ENCODE measurements at regions not wholly inside any gene's neighbourhood (a gene's known extent, or its start where the extent isn't known, plus 50 kb on each side); places are given as distances from the start of the nearest gene placed in this dataset.

GRCh38 chr12:77723308-77723707, 107.4 kb upstream of the NAV3 start (continued):
- TF ChIP-seq ZXDB (tag by site-specific recombination; IDR thresholded peaks at IDR 0.05) = no peak
- TF ChIP-seq, protein P1, sequence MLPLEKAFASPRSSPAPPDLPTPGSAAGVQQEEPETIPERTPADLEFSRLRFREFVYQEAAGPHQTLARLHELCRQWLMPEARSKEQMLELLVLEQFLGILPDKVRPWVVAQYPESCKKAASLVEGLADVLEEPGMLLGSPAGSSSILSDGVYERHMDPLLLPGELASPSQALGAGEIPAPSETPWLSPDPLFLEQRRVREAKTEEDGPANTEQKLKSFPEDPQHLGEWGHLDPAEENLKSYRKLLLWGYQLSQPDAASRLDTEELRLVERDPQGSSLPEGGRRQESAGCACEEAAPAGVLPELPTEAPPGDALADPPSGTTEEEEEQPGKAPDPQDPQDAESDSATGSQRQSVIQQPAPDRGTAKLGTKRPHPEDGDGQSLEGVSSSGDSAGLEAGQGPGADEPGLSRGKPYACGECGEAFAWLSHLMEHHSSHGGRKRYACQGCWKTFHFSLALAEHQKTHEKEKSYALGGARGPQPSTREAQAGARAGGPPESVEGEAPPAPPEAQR (tag by site-specific recombination; IDR thresholded peaks at IDR 0.05) = no peak
- TF ChIP-seq, protein P2, sequence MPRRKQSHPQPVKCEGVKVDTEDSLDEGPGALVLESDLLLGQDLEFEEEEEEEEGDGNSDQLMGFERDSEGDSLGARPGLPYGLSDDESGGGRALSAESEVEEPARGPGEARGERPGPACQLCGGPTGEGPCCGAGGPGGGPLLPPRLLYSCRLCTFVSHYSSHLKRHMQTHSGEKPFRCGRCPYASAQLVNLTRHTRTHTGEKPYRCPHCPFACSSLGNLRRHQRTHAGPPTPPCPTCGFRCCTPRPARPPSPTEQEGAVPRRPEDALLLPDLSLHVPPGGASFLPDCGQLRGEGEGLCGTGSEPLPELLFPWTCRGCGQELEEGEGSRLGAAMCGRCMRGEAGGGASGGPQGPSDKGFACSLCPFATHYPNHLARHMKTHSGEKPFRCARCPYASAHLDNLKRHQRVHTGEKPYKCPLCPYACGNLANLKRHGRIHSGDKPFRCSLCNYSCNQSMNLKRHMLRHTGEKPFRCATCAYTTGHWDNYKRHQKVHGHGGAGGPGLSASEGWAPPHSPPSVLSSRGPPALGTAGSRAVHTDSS (tag by site-specific recombination; IDR thresholded peaks at IDR 0.05) = no peak
- TF ChIP-seq ZNF426 (tag by site-specific recombination; IDR thresholded peaks at IDR 0.05) = no peak

DNA sequence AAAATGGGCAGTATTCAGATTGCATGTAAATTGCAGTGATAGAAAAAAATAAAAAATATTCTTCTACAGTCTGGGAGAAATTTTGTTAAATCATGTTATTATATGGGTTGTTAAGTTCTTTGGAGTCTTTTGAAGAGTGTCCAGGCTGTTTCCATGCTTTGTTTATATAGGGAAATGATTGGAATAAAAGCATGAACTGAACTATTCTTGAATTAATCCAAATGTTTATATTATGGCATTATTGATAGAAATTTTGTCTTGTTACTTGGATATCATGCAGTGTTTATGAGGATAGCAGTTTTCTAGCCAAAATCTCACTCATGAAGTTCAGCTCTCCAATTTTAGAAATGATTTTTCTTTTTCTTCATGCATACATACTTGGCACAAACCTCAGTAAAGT, 108.2 kb upstream of the NAV3 start:
- ChIA-PET CTCF (interaction anchor here (0.7 to 2.0 kb wide), 3 partner anchors 204 to 1131 kb away, joined by 3 to 22 read pairs (median 4); no protein-coding TSS in a partner anchor), POLR2A (no interaction called here)
- no peak for TF ChIP-seq ZNF140 (tag by site-specific recombination; IDR thresholded peaks at IDR 0.05)
- TF ChIP-seq ZNF362 (tag by site-specific recombination; IDR thresholded peaks at IDR 0.05) = no peak
- no peak for TF ChIP-seq HOXD13 (CRISPR knock-in tag; IDR thresholded peaks at IDR 0.05; ENCODE audit: borderline replicate concordance)
- no peak for TF ChIP-seq GLI4 (tag by site-specific recombination; IDR thresholded peaks at IDR 0.05)
- no peak for TF ChIP-seq ZEB2 (tag by site-specific recombination; IDR thresholded peaks at IDR 0.05)
- no peak for TF ChIP-seq ZNF341 (tag by site-specific recombination; IDR thresholded peaks at IDR 0.05; ENCODE audit: low read depth)
- TF ChIP-seq, protein P3, sequence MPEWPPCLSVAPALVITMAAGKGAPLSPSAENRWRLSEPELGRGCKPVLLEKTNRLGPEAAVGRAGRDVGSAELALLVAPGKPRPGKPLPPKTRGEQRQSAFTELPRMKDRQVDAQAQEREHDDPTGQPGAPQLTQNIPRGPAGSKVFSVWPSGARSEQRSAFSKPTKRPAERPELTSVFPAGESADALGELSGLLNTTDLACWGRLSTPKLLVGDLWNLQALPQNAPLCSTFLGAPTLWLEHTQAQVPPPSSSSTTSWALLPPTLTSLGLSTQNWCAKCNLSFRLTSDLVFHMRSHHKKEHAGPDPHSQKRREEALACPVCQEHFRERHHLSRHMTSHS (tag by site-specific recombination; IDR thresholded peaks at IDR 0.05) = no peak
- no peak for TF ChIP-seq ZNF221 (tag by site-specific recombination; IDR thresholded peaks at IDR 0.05; ENCODE audit: borderline replicate concordance)
- TF ChIP-seq SETDB1 (IDR thresholded peaks at IDR 0.05; ENCODE audit: insufficient read length, low read length) = no peak
- no peak for TF ChIP-seq ZNF610 (tag by site-specific recombination; IDR thresholded peaks at IDR 0.05; ENCODE audit: borderline replicate concordance)
- no peak for TF ChIP-seq ZNF202 (tag by site-specific recombination; IDR thresholded peaks at IDR 0.05; ENCODE audit: borderline replicate concordance)
- no peak for TF ChIP-seq ZNF335 (tag by site-specific recombination; conservative IDR thresholded peaks at IDR 0.05)
- TF ChIP-seq ZNF449 (tag by site-specific recombination; IDR thresholded peaks at IDR 0.05) = no peak
- TF ChIP-seq, protein P4, sequence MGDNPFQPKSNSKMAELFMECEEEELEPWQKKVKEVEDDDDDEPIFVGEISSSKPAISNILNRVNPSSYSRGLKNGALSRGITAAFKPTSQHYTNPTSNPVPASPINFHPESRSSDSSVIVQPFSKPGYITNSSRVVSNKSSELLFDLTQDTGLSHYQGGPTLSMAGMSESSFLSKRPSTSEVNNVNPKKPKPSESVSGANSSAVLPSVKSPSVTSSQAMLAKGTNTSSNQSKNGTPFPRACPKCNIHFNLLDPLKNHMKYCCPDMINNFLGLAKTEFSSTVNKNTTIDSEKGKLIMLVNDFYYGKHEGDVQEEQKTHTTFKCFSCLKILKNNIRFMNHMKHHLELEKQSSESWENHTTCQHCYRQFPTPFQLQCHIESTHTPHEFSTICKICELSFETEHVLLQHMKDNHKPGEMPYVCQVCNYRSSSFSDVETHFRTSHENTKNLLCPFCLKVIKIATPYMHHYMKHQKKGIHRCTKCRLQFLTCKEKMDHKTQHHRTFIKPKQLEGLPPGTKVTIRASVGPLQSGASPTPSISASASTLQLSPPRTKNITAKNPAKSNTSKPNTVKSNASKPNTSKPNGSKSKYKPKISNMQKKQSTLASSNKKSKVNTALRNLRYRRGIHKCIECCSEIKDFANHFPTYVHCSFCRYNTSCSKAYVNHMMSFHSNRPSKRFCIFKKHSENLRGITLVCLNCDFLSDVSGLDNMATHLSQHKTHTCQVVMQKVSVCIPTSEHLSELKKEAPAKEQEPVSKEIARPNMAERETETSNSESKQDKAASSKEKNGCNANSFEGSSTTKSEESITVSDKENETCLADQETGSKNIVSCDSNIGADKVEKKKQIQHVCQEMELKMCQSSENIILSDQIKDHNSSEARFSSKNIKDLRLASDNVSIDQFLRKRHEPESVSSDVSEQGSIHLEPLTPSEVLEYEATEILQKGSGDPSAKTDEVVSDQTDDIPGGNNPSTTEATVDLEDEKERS (tag by site-specific recombination; IDR thresholded peaks at IDR 0.05) = no peak
- no peak for TF ChIP-seq ZNF530 (tag by site-specific recombination; IDR thresholded peaks at IDR 0.05; ENCODE audit: low read depth)
- no peaks in the 10 kb centered on the region for H3K36me3 ChIP-seq (ENCODE audit: control insufficient read depth in 2 of 2, insufficient read depth in 1 of 2, low read length in 2 of 2)
- no peak overlapping the region for H3K4me3 ChIP-seq (ENCODE audit: low read depth, low read length)
- H3K9me3 ChIP-seq (ENCODE audit: control insufficient read depth, insufficient read depth, low read depth, low read length) = no peaks in the 10 kb centered on the region
- H3K27ac ChIP-seq (ENCODE audit: extremely low read depth, low read depth, low read length) = no peak overlapping the region
- no peaks in the 10 kb centered on the region for H3K4me1 ChIP-seq (ENCODE audit: control insufficient read depth, insufficient read depth, low read length)

All from HEK293 (cell line).